ENCODE measurements at regions not wholly inside any gene's neighbourhood (a gene's known extent, or its start where the extent isn't known, plus 50 kb on each side); places are given as distances from the start of the nearest gene placed in this dataset.

DNA sequence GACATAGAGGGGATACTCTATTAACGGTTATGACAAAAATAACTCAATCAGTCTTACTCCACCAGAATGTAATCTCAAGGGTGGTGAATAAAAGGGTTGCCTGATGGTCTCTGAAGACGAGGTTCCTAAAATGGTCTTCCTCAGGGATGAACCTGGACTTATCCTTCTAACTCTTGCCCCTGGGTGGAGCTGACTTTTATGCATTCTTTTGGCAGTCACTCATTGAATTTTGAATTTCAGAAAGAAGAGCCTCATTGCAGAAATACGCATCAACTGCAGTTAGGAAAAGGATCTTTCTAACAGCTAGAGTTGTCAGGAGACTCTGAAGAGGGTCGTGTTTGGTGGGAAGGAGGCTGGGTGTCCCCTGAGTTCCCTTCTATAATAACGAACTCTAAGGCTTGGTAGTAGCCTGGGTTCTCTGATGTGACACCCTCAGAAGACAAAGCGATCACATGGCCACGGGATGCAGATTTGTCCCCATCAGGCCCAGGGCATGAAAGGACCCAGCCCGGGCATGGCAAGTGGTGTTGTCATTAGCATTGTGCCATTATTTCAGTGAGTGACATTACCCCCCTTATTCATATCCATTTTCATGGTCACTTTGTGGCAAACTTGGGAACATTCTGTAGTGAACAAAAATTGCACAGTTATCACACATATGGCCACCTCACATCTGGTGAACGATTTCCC is 58.6 kb upstream of the JCAD start:
- no peak overlapping the region for H3K27ac ChIP-seq (ENCODE audit: control insufficient read depth, insufficient read depth)
- no peaks in the 10 kb centered on the region for H4K20me1 ChIP-seq (ENCODE audit: control insufficient read depth, insufficient read depth)
- H3K9ac ChIP-seq (ENCODE audit: control insufficient read depth, insufficient read depth, low read length): no peak overlapping the region
- 27% methylated on average over 9 of the region's 9 CpGs for WGBS (ENCODE audit: insufficient coverage, insufficient replicate concordance, low lambda C conversion rate, missing lambda C conversion rate)
- POLR2A ChIA-PET: no interaction called here
- intact Hi-C loops (cut with micrococcal nuclease; ENCODE audit: unreplicated experiment): no loop called here
- CTCF ChIA-PET: no interaction called here
- SMC1A ChIA-PET (ENCODE audit: uncharacterized antibody, unreplicated experiment): no interaction called here
- TF ChIP-seq RB1 (IDR thresholded peaks at IDR 0.05; ENCODE audit: borderline replicate concordance): no peak
- no peak for TF ChIP-seq RELA (IDR thresholded peaks at IDR 0.05; ENCODE audit: borderline replicate concordance, partially characterized antibody)
- TF ChIP-seq, protein P1, sequence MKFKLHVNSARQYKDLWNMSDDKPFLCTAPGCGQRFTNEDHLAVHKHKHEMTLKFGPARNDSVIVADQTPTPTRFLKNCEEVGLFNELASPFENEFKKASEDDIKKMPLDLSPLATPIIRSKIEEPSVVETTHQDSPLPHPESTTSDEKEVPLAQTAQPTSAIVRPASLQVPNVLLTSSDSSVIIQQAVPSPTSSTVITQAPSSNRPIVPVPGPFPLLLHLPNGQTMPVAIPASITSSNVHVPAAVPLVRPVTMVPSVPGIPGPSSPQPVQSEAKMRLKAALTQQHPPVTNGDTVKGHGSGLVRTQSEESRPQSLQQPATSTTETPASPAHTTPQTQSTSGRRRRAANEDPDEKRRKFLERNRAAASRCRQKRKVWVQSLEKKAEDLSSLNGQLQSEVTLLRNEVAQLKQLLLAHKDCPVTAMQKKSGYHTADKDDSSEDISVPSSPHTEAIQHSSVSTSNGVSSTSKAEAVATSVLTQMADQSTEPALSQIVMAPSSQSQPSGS (IDR thresholded peaks at IDR 0.05; ENCODE audit: low read length): no peak
- TF ChIP-seq CHD4 (IDR thresholded peaks at IDR 0.05): no peak
- TF ChIP-seq ZNF207 (IDR thresholded peaks at IDR 0.05; ENCODE audit: borderline replicate concordance): no peak
- TF ChIP-seq TBL1XR1 (IDR thresholded peaks at IDR 0.05; ENCODE audit: low read depth, low read length): no peak
- no peak for TF ChIP-seq PAX5 (IDR thresholded peaks at IDR 0.05; ENCODE audit: borderline replicate concordance, low read depth, low read length)
- no peak for TF ChIP-seq ZNF384 (IDR thresholded peaks at IDR 0.05; ENCODE audit: borderline replicate concordance, low read depth, low read length)
- no peak for TF ChIP-seq POLR2A (IDR thresholded peaks at IDR 0.05; ENCODE audit: low read depth, low read length)
- no peaks in the 10 kb centered on the region; a peak in 1 of 4 replicates for H3K27me3 ChIP-seq (replicated peaks in 1 of 2; ENCODE audit: control insufficient read depth in 2 of 2, insufficient read depth in 2 of 2, low read length in 1 of 2)
- H2AFZ ChIP-seq (ENCODE audit: control insufficient read depth, low read depth, low read length): no peak overlapping the region
- no peaks in the 10 kb centered on the region for H3K9me3 ChIP-seq (replicated peaks; ENCODE audit: control insufficient read depth, insufficient read depth, low read length)
- no peaks in the 10 kb centered on the region for H3K79me2 ChIP-seq (ENCODE audit: control insufficient read depth, insufficient read depth, low read length)
- BruUV-seq (replicated peaks): no TSS peak
- no peak for FAIRE-seq
- ATAC-seq: no peak
- H3K4me3 ChIP-seq: no peak overlapping the region
- in situ Hi-C loops (cut with MboI): no loop called here
- no peak overlapping the region for H3K4me2 ChIP-seq (ENCODE audit: control insufficient read depth, insufficient read depth)
- RAD21 ChIA-PET (ENCODE audit: unreplicated experiment): no interaction called here
- no peaks in the 10 kb centered on the region for H3K4me1 ChIP-seq (ENCODE audit: control insufficient read depth, insufficient read depth, low read length)
- no peak for DNase-seq (ENCODE audit: low read depth, low spot score)
- H3K36me3 ChIP-seq (ENCODE audit: control insufficient read depth in 2 of 2, insufficient read depth in 2 of 2, low read length in 1 of 2): no peaks in the 10 kb centered on the region

Data from GM12878 (cell line).